PFSK-1 (cell line): ENCODE measurements at regions not wholly inside any gene's neighbourhood (a gene's known extent, or its start where the extent isn't known, plus 50 kb on each side); places are given as distances from the start of the nearest gene placed in this dataset.

Source experiments
- POLR2AphosphoS5 ChIP-seq: IDR thresholded peaks from 2 replicates; pipeline ENCODE4 v1.6.1; 2012; ENCODE audit warnings: low read depth, mild to moderate bottlenecking, control low read depth, low read length, moderate library complexity
- TAF1 ChIP-seq: IDR thresholded peaks from 2 replicates; pipeline ENCODE4 v1.6.1; 2012; ENCODE audit warnings: low read length, control low read depth, borderline replicate concordance; ENCODE audit not compliant: insufficient read depth

GRCh38 chr2:66192888-66193287, 242.0 kb upstream of the MEIS1 start:
- TF ChIP-seq POLR2AphosphoS5, result no peak
- no peak for TF ChIP-seq TAF1
